ENCODE measurements at regions not wholly inside any gene's neighbourhood (a gene's known extent, or its start where the extent isn't known, plus 50 kb on each side); places are given as distances from the start of the nearest gene placed in this dataset.
"Not testable (repeated sequence)": the region's sequence is repeated elsewhere in the genome, so short reads cannot be mapped to it uniquely, and the experiment has no call there.

DNA sequence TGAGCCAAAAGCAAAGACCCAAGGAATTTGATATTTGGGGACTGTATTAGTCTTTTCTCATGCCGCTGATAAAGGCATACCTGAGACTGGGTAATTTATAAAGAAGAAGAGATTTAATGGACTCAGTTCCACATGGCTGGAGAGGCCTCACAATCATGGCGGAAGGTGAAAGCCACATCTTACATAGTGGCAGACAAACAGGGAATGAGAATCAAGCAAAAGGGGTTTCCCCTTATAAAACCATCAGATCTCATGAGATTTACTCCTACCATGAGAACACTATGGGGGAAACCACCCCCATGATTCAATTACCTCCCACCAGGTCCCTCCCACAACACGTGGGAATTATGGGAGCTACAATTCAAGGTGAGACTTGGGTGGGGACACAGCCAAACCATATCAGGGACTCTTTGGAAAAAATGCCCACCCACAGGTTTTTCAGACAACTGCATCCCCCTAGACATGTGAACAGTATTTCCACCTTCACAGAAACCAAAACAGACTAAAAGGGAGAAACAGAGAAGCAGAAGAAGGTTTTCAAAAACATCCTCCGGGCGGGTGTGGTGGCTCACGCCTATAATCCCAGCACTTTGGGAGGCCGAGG is 482.1 kb upstream of the PROK2 start:
- H3K4me1 ChIP-seq (ENCODE audit: control insufficient read depth, insufficient read depth, low read length); H3K18ac ChIP-seq (ENCODE audit: low read depth, low read length); H4K8ac ChIP-seq (ENCODE audit: low read depth in 2 of 2, low read length in 2 of 2); H3K27ac ChIP-seq (ENCODE audit: insufficient read depth, low read length); H2AFZ ChIP-seq (replicated peaks; ENCODE audit: low read length, poor library complexity); H4K5ac ChIP-seq (ENCODE audit: low read depth, low read length); H2BK20ac ChIP-seq (ENCODE audit: low read depth, low read length); H2AK5ac ChIP-seq (ENCODE audit: low read depth, low read length); H3K4ac ChIP-seq (ENCODE audit: low read depth, low read length); H2BK120ac ChIP-seq (ENCODE audit: low read depth, low read length); H4K20me1 ChIP-seq (ENCODE audit: insufficient read depth, low read length); H3K14ac ChIP-seq (replicated peaks; ENCODE audit: low read depth, low read length); H2AK9ac ChIP-seq (replicated peaks; ENCODE audit: low read depth, low read length, poor library complexity); H3K23ac ChIP-seq (ENCODE audit: low read depth, low read length); CTCF ChIA-PET; H3K4me2 ChIP-seq (ENCODE audit: low read depth, low read length); H2BK15ac ChIP-seq (ENCODE audit: low read depth, low read length); H3K9me1 ChIP-seq (ENCODE audit: insufficient read depth, low read length); dilution Hi-C loops (cut with HindIII; ENCODE audit: low sequenced_read_pairs, unreplicated experiment); H3K9me3 ChIP-seq (ENCODE audit: control insufficient read depth, insufficient read depth, low read length); H3K4me3 ChIP-seq (ENCODE audit: insufficient read depth, low read depth, low read length); H3K56ac ChIP-seq (ENCODE audit: extremely low read depth, insufficient read depth, low read length); H2BK5ac ChIP-seq (ENCODE audit: low read depth, low read length, poor library complexity, severe bottlenecking); H3K9ac ChIP-seq (ENCODE audit: low read depth, low read length); intact Hi-C loops (cut with micrococcal nuclease); H3K79me1 ChIP-seq (ENCODE audit: low read depth in 1 of 2, low read length in 2 of 2); in situ Hi-C loops (cut with MboI; ENCODE audit: low sequenced_read_pairs); H3K36me3 ChIP-seq (ENCODE audit: control insufficient read depth, insufficient read depth, low read length); POLR2A ChIA-PET (ENCODE audit: unreplicated experiment); ATAC-seq (ENCODE audit: low read depth); H4K91ac ChIP-seq (ENCODE audit: insufficient read depth, low read depth, low read length); BruUV-seq (replicated peaks); DNase-seq: not testable (repeated sequence)
- no CpG with 5 or more reads among the region's 7 CpGs for WGBS, 2 experiments (ENCODE audit: extremely low coverage in 2 of 2, insufficient read length in 1 of 2)
- peaks cover 20% of the 10 kb centered on the region for H3K27me3 ChIP-seq (ENCODE audit: control insufficient read depth, insufficient read depth, low read length)

Data from IMR-90 (cell line).